ENCODE measurements at regions not wholly inside any gene's neighbourhood (a gene's known extent, or its start where the extent isn't known, plus 50 kb on each side); places are given as distances from the start of the nearest gene placed in this dataset.

- DNase-seq (ENCODE audit: low read depth in 3 of 3, low spot score in 2 of 3): no peak
Measured at GRCh38 chr7:94222516-94222915, 172.2 kb upstream of the COL1A2 start.

GRCh38 chr7:94223375-94224084, 171.2 kb upstream of the COL1A2 start:
- no peak for DNase-seq (ENCODE audit: low read depth in 3 of 3, low spot score in 2 of 3)

- no peak for DNase-seq (ENCODE audit: low read depth in 3 of 3, low spot score in 2 of 3)
Measured at GRCh38 chr7:94228223-94228622, 166.5 kb upstream of the COL1A2 start.

- no peak for DNase-seq (ENCODE audit: low read depth in 3 of 3, low spot score in 2 of 3)
Measured at GRCh38 chr7:94228678-94229077, 166.0 kb upstream of the COL1A2 start.

GRCh38 chr7:94231305-94231704, 163.4 kb upstream of the COL1A2 start:
- no peak for DNase-seq (ENCODE audit: low read depth in 3 of 3, low spot score in 2 of 3)

GRCh38 chr7:94236960-94237359, 157.7 kb upstream of the COL1A2 start:
- DNase-seq (ENCODE audit: low read depth in 3 of 3, low spot score in 2 of 3): no peak

- DNase-seq (ENCODE audit: low read depth in 3 of 3, low spot score in 2 of 3): no peak
Measured at GRCh38 chr7:94237417-94237816, 157.3 kb upstream of the COL1A2 start.

GRCh38 chr7:94239661-94240234, 154.9 kb upstream of the COL1A2 start:
- DNase-seq (ENCODE audit: low read depth in 3 of 3, low spot score in 2 of 3): no peak

- DNase-seq (ENCODE audit: low read depth in 3 of 3, low spot score in 2 of 3): no peak
Measured at GRCh38 chr7:94240902-94241301, 153.8 kb upstream of the COL1A2 start.

GRCh38 chr7:94241402-94241925, 153.2 kb upstream of the COL1A2 start:
- no peak for DNase-seq (ENCODE audit: low read depth in 3 of 3, low spot score in 2 of 3)

- DNase-seq (ENCODE audit: low read depth in 3 of 3, low spot score in 2 of 3): no peak
Measured at GRCh38 chr7:94243066-94243711, 151.5 kb upstream of the COL1A2 start.

- DNase-seq (ENCODE audit: low read depth in 3 of 3, low spot score in 2 of 3): no peak
Measured at GRCh38 chr7:94244760-94245159, 149.9 kb upstream of the COL1A2 start.

- DNase-seq (ENCODE audit: low read depth in 3 of 3, low spot score in 2 of 3): no peak
Measured at GRCh38 chr7:94245500-94245899, 149.2 kb upstream of the COL1A2 start.

- no peak for DNase-seq (ENCODE audit: low read depth in 3 of 3, low spot score in 2 of 3)
Measured at GRCh38 chr7:94247970-94248369, 146.7 kb upstream of the COL1A2 start.

- no peak for DNase-seq (ENCODE audit: low read depth in 3 of 3, low spot score in 2 of 3)
Measured at GRCh38 chr7:94249631-94250030, 145.1 kb upstream of the COL1A2 start.

- no peak for DNase-seq (ENCODE audit: low read depth in 3 of 3, low spot score in 2 of 3)
Measured at GRCh38 chr7:94250124-94250523, 144.6 kb upstream of the COL1A2 start.

GRCh38 chr7:94250987-94251386, 143.7 kb upstream of the COL1A2 start:
- DNase-seq (ENCODE audit: low read depth in 3 of 3, low spot score in 2 of 3): no peak

GRCh38 chr7:94252124-94252523, 142.6 kb upstream of the COL1A2 start:
- no peak for DNase-seq (ENCODE audit: low read depth in 3 of 3, low spot score in 2 of 3)

- no peak for DNase-seq (ENCODE audit: low read depth in 3 of 3, low spot score in 2 of 3)
Measured at GRCh38 chr7:94252971-94253370, 141.7 kb upstream of the COL1A2 start.

- no peak for DNase-seq (ENCODE audit: low read depth in 3 of 3, low spot score in 2 of 3)
Measured at GRCh38 chr7:94253686-94254085, 141.0 kb upstream of the COL1A2 start.

GRCh38 chr7:94258418-94259300, 136.0 kb upstream of the COL1A2 start:
- no peak for DNase-seq (ENCODE audit: low read depth in 3 of 3, low spot score in 2 of 3)

All from right renal cortex interstitium (tissue), 3 donors.